ENCODE measurements at regions not wholly inside any gene's neighbourhood (a gene's known extent, or its start where the extent isn't known, plus 50 kb on each side); places are given as distances from the start of the nearest gene placed in this dataset.

DNA sequence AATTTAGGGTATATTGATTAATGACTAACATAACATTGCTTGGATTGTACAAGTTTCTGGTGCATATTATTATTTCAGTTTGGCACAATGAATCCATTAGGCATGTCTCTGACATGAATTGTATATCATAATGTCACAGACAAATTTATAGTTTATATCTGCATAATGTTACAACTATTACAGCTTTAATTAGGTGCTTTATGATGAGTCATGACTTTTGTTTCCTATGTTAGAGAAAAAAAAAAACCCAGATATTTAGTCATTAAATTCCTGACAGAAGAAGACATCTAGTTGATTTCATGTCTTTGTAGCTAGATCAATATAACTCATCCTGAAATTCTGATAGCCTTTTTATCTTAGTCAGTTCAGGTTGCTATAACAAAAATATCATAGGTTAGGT is 385.7 kb upstream of the EPHA5 start:
- TF ChIP-seq CTCF (IDR thresholded peaks at IDR 0.05; ENCODE audit: low read depth, low read length, poor library complexity, severe bottlenecking) (no peak), EZH2phosphoT487 (IDR thresholded peaks at IDR 0.05; ENCODE audit: borderline replicate concordance, low read length) (no peak)
